Omental fat pad (tissue), 3 donors: ENCODE measurements at regions not wholly inside any gene's neighbourhood (a gene's known extent, or its start where the extent isn't known, plus 50 kb on each side); places are given as distances from the start of the nearest gene placed in this dataset.

Experiments used
- ATAC-seq: fragments of 150-250 bp; one replicate; pipeline ENCODE4 v1.9.1; 2016; ENCODE audit warnings: mild to moderate bottlenecking, moderate library complexity; ENCODE audit not compliant: low FRiP score
- DNase-seq: peaks from one replicate; pipeline ENCODE4 v3.0.0-alpha.2; 2019; ENCODE audit warnings: low spot score
- CTCF ChIP-seq, 3 donors: fragments of 450-650 bp; IDR thresholded peaks; one replicate each; pipeline ENCODE4 v1.5.1; 2016 to 2017; ENCODE audit warnings: antibody characterized with exemption in 3 of 3, mild to moderate bottlenecking in 3 of 3, moderate library complexity in 2 of 3

GRCh38 chr5:117204926-117205869 is 630.6 kb upstream of the SEMA6A start:
- ATAC-seq (no peak), DNase-seq (no peak)
- TF ChIP-seq CTCF (IDR thresholded peaks at IDR 0.05) = no peak

- no peak for TF ChIP-seq CTCF (IDR thresholded peaks at IDR 0.05)
- ATAC-seq (no peak), DNase-seq (no peak)
Measured at GRCh38 chr5:117204404-117204803, 629.8 kb upstream of the SEMA6A start.

GRCh38 chr5:117203584-117203983 is 629.0 kb upstream of the SEMA6A start:
- DNase-seq (no peak), ATAC-seq (no peak)
- TF ChIP-seq CTCF (IDR thresholded peaks at IDR 0.05) = no peak

- no peak for TF ChIP-seq CTCF (IDR thresholded peaks at IDR 0.05)
- ATAC-seq (no peak), DNase-seq (no peak)
Measured at GRCh38 chr5:117201001-117201400, 626.4 kb upstream of the SEMA6A start.

- TF ChIP-seq CTCF (IDR thresholded peaks at IDR 0.05) = no peak
- ATAC-seq = no peak
Measured at GRCh38 chr5:117195076-117195475, 620.5 kb upstream of the SEMA6A start.

GRCh38 chr5:117191251-117191650 is 616.6 kb upstream of the SEMA6A start:
- no peak for ATAC-seq
- DNase-seq = no peak
- TF ChIP-seq CTCF (IDR thresholded peaks at IDR 0.05) = no peak

More at GRCh38 chr5:117195076-117195475, 620.5 kb upstream of the SEMA6A start:
- DNase-seq = no peak

- DNase-seq (no peak), ATAC-seq (no peak)
- no peak for TF ChIP-seq CTCF (IDR thresholded peaks at IDR 0.05)
Measured at GRCh38 chr5:117189784-117190183, 615.2 kb upstream of the SEMA6A start.
